ENCODE measurements at regions not wholly inside any gene's neighbourhood (a gene's known extent, or its start where the extent isn't known, plus 50 kb on each side); places are given as distances from the start of the nearest gene placed in this dataset.

GRCh38 chr4:112966701-112967488 lies 82.6 kb upstream of the ANK2 start:
- ChIA-PET POLR2A (no interaction called here), CTCF (no interaction called here)
- DNase-seq (ENCODE audit: extremely low spot score), result no peak
- no peak for TF ChIP-seq SUZ12 (IDR thresholded peaks at IDR 0.05)
- TF ChIP-seq TARDBP (IDR thresholded peaks at IDR 0.05), result no peak
- TF ChIP-seq HDGF (IDR thresholded peaks at IDR 0.05; ENCODE audit: borderline replicate concordance), result no peak
- no peak for TF ChIP-seq FOXK2 (IDR thresholded peaks at IDR 0.05)
- no peak for TF ChIP-seq ELF4 (IDR thresholded peaks at IDR 0.05)
- TF ChIP-seq BHLHE40 (IDR thresholded peaks at IDR 0.05; ENCODE audit: borderline replicate concordance), result no peak
- TF ChIP-seq PKNOX1 (IDR thresholded peaks at IDR 0.05), result no peak

GRCh38 chr4:112968451-112969159 lies 80.8 kb upstream of the ANK2 start:
- DNase-seq (ENCODE audit: extremely low spot score), result no peak

GRCh38 chr4:112970903-112971302 lies 78.5 kb upstream of the ANK2 start:
- CTCF ChIA-PET, result no interaction called here
- POLR2A ChIA-PET, result interaction anchor here (0.6 kb wide), 1 partner anchor 37 kb away, joined by 3 read pairs; no protein-coding TSS in a partner anchor
- TF ChIP-seq FOXA1 (IDR thresholded peaks at IDR 0.05) (no peak), L3MBTL2 (conservative IDR thresholded peaks at IDR 0.05) (no peak), CTBP1 (IDR thresholded peaks at IDR 0.05; ENCODE audit: borderline replicate concordance) (no peak)
- no peak for DNase-seq (ENCODE audit: extremely low spot score)

More at GRCh38 chr4:112968451-112969159, 80.8 kb upstream of the ANK2 start:
- CTCF ChIA-PET, result no interaction called here
- POLR2A ChIA-PET, result no interaction called here
- TF ChIP-seq ELF4 (IDR thresholded peaks at IDR 0.05) (no peak), PKNOX1 (IDR thresholded peaks at IDR 0.05) (no peak), FOXM1 (IDR thresholded peaks at IDR 0.05; ENCODE audit: borderline replicate concordance) (no peak)

GRCh38 chr4:112973750-112974251 lies 75.7 kb upstream of the ANK2 start:
- no peak for DNase-seq (ENCODE audit: extremely low spot score)
- CTCF ChIA-PET, result interaction anchor here (0.6 kb wide), 1 partner anchor 401 kb away, joined by 3 read pairs; no protein-coding TSS in a partner anchor
- POLR2A ChIA-PET, result no interaction called here
- no peak for TF ChIP-seq LEF1 (IDR thresholded peaks at IDR 0.05; ENCODE audit: borderline replicate concordance)
- TF ChIP-seq TARDBP (IDR thresholded peaks at IDR 0.05), result no peak
- no peak for TF ChIP-seq BHLHE40 (IDR thresholded peaks at IDR 0.05; ENCODE audit: borderline replicate concordance)
- TF ChIP-seq ZNF384 (IDR thresholded peaks at IDR 0.05), result no peak
- TF ChIP-seq SP1 (IDR thresholded peaks at IDR 0.05), result no peak
- no peak for TF ChIP-seq FOXK2 (IDR thresholded peaks at IDR 0.05)
- TF ChIP-seq CTBP1 (IDR thresholded peaks at IDR 0.05; ENCODE audit: borderline replicate concordance), result no peak
- TF ChIP-seq FOXA1 (IDR thresholded peaks at IDR 0.05), result no peak
- TF ChIP-seq ELF4 (IDR thresholded peaks at IDR 0.05), result no peak
- no peak for TF ChIP-seq PKNOX1 (IDR thresholded peaks at IDR 0.05)
- no peak for TF ChIP-seq FOXM1 (IDR thresholded peaks at IDR 0.05; ENCODE audit: borderline replicate concordance)
- TF ChIP-seq HDGF (IDR thresholded peaks at IDR 0.05; ENCODE audit: borderline replicate concordance), result no peak
- TF ChIP-seq SUZ12 (IDR thresholded peaks at IDR 0.05), result no peak
- no peak for TF ChIP-seq ARNT (IDR thresholded peaks at IDR 0.05)

- no peak for DNase-seq (ENCODE audit: extremely low spot score)
- ChIA-PET CTCF (no interaction called here), POLR2A (no interaction called here)
- TF ChIP-seq FOXM1 (IDR thresholded peaks at IDR 0.05; ENCODE audit: borderline replicate concordance) (no peak), LEF1 (IDR thresholded peaks at IDR 0.05; ENCODE audit: borderline replicate concordance) (no peak), NFRKB (IDR thresholded peaks at IDR 0.05) (no peak), TARDBP (IDR thresholded peaks at IDR 0.05) (no peak)
These were observed 73.7 kb upstream of the ANK2 start for GRCh38 chr4:112975567-112976355.

GRCh38 chr4:112978691-112979472 lies 70.6 kb upstream of the ANK2 start:
- TF ChIP-seq FOXA1 (IDR thresholded peaks at IDR 0.05), result no peak
- TF ChIP-seq TARDBP (IDR thresholded peaks at IDR 0.05), result no peak
- TF ChIP-seq ZNF384 (IDR thresholded peaks at IDR 0.05), result no peak
- TF ChIP-seq CTBP1 (IDR thresholded peaks at IDR 0.05; ENCODE audit: borderline replicate concordance), result no peak
- TF ChIP-seq LEF1 (IDR thresholded peaks at IDR 0.05; ENCODE audit: borderline replicate concordance), result no peak
- TF ChIP-seq NFRKB (IDR thresholded peaks at IDR 0.05), result no peak
- TF ChIP-seq ELF4 (IDR thresholded peaks at IDR 0.05), result no peak
- TF ChIP-seq PKNOX1 (IDR thresholded peaks at IDR 0.05), result no peak
- no peak for TF ChIP-seq FOXM1 (IDR thresholded peaks at IDR 0.05; ENCODE audit: borderline replicate concordance)
- no peak for TF ChIP-seq SUZ12 (IDR thresholded peaks at IDR 0.05)
- TF ChIP-seq ARNT (IDR thresholded peaks at IDR 0.05), result no peak
- no peak for TF ChIP-seq SP1 (IDR thresholded peaks at IDR 0.05)
- TF ChIP-seq BHLHE40 (IDR thresholded peaks at IDR 0.05; ENCODE audit: borderline replicate concordance), result no peak
- TF ChIP-seq FOXK2 (IDR thresholded peaks at IDR 0.05), result no peak
- no peak for TF ChIP-seq HDGF (IDR thresholded peaks at IDR 0.05; ENCODE audit: borderline replicate concordance)
- no peak for DNase-seq (ENCODE audit: extremely low spot score)
- ChIA-PET CTCF (no interaction called here), POLR2A (no interaction called here)

All from HEK293T (cell line).